ENCODE measurements at regions not wholly inside any gene's neighbourhood (a gene's known extent, or its start where the extent isn't known, plus 50 kb on each side); places are given as distances from the start of the nearest gene placed in this dataset.

DNA sequence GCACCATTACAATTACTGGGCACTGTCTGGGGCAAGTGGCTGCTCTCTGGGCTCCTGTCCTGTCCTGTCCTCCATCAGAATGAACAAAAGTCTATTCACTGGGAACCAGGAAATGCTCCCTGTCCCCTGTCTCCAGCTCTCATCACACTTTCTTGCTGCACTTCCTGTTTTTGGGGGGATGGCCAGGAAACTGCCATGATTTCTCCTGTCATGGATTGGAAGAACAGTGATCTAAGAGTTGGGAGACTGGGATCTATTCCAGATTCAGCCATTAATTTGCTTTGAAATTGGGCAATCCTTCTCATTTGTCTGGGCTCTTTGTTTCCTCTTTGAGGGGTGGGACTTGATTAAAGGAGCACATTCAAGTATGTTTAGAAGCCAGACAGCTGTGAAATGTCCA is 61.4 kb upstream of the KIRREL3 start:
- Mint-ChIP-seq H3K9me3 (ENCODE audit: unreplicated experiment) (no peaks in the 10 kb centered on the region), H3K27me3 (ENCODE audit: unreplicated experiment) (no peaks in the 10 kb centered on the region), H3K4me3 (ENCODE audit: unreplicated experiment) (no peak overlapping the region), H3K36me3 (ENCODE audit: low read depth, unreplicated experiment) (no peaks in the 10 kb centered on the region), H3K27ac (ENCODE audit: unreplicated experiment) (no peak overlapping the region), H3K4me1 (ENCODE audit: unreplicated experiment) (peaks cover 15% of the 10 kb centered on the region)
- peak; percentile 10 for DNase-seq (ENCODE audit: low spot score)
- TF ChIP-seq, protein P1, sequence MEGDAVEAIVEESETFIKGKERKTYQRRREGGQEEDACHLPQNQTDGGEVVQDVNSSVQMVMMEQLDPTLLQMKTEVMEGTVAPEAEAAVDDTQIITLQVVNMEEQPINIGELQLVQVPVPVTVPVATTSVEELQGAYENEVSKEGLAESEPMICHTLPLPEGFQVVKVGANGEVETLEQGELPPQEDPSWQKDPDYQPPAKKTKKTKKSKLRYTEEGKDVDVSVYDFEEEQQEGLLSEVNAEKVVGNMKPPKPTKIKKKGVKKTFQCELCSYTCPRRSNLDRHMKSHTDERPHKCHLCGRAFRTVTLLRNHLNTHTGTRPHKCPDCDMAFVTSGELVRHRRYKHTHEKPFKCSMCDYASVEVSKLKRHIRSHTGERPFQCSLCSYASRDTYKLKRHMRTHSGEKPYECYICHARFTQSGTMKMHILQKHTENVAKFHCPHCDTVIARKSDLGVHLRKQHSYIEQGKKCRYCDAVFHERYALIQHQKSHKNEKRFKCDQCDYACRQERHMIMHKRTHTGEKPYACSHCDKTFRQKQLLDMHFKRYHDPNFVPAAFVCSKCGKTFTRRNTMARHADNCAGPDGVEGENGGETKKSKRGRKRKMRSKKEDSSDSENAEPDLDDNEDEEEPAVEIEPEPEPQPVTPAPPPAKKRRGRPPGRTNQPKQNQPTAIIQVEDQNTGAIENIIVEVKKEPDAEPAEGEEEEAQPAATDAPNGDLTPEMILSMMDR (IDR thresholded peaks at IDR 0.05; ENCODE audit: unreplicated experiment), result no peak

DNA sequence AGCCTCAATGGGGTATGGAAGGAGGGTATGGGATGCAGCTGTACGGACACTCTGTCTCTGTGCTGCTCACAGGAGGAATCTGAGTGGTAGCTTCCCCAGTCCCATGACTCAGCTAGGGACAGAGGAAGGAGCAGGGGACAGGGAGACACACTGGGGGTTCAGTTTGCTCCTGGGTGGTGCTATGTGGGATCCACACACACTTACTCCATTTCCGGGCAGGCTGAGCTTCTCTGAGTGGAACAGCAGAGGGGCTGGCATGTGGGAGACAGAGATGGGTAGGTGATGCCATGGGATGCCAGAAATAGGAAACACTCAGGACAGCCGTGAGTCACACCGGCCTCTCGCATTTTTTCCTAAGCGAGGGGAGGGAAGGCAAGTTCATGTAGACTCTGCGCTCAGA is 59.2 kb upstream of the KIRREL3 start:
- Mint-ChIP-seq H3K4me1 (ENCODE audit: unreplicated experiment) (peaks cover 15% of the 10 kb centered on the region), H3K36me3 (ENCODE audit: low read depth, unreplicated experiment) (no peaks in the 10 kb centered on the region), H3K4me3 (ENCODE audit: unreplicated experiment) (no peak overlapping the region), H3K9me3 (ENCODE audit: unreplicated experiment) (no peaks in the 10 kb centered on the region), H3K27ac (ENCODE audit: unreplicated experiment) (no peak overlapping the region), H3K27me3 (ENCODE audit: unreplicated experiment) (no peaks in the 10 kb centered on the region)
- DNase-seq (ENCODE audit: low spot score), result no peak
- TF ChIP-seq, protein P1 (IDR thresholded peaks at IDR 0.05; ENCODE audit: unreplicated experiment), result no peak

DNA sequence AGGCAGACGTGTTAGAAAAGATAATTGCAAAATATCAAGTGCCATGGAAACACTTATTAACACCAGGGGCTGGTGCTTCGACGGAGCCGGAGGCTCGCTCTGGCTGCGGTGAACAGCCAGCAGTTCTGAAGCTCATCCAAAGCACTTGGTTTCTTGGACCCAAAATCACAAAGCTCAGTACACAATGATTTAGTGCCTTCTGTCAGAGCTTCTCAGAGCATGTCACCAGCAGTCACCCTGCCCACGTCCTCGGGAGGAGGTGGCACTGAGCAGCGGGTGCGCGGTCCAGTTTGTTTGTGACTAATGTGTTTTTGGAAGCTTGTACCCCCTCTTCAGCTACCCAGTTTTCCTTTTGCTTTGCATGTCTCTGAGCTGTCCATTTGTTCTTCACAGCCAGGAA is 58.7 kb upstream of the KIRREL3 start:
- no peak overlapping the region for H3K27ac Mint-ChIP-seq (ENCODE audit: unreplicated experiment)
- H3K4me3 Mint-ChIP-seq (ENCODE audit: unreplicated experiment), result no peak overlapping the region
- peaks cover 15% of the 10 kb centered on the region for H3K4me1 Mint-ChIP-seq (ENCODE audit: unreplicated experiment)
- TF ChIP-seq, protein P1 (IDR thresholded peaks at IDR 0.05; ENCODE audit: unreplicated experiment), result no peak
- no peaks in the 10 kb centered on the region for H3K36me3 Mint-ChIP-seq (ENCODE audit: low read depth, unreplicated experiment)
- H3K9me3 Mint-ChIP-seq (ENCODE audit: unreplicated experiment), result no peaks in the 10 kb centered on the region
- no peaks in the 10 kb centered on the region for H3K27me3 Mint-ChIP-seq (ENCODE audit: unreplicated experiment)
- no peak for DNase-seq (ENCODE audit: low spot score)

DNA sequence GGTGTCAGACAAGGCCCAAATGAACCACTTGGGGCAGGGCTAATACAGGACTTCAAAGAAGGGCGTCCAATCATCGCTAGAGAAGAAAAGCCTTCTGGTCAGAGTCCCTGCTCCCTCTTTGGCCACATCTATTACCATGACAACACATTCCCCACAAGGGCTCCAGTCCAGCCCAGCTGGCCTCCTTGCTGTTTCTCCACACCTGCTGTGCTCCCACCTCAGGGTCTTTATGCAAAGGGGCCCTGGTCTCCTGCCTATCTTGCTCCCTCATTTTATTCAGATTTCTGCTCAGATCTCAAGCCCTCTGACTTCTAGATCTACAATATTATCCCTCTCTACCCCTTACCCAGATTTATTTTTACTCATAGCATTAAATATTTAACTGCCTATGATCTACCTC is 58.0 kb upstream of the KIRREL3 start:
- H3K9me3 Mint-ChIP-seq (ENCODE audit: unreplicated experiment), result no peaks in the 10 kb centered on the region
- TF ChIP-seq, protein P1 (IDR thresholded peaks at IDR 0.05; ENCODE audit: unreplicated experiment), result no peak
- H3K4me3 Mint-ChIP-seq (ENCODE audit: unreplicated experiment), result no peak overlapping the region
- H3K36me3 Mint-ChIP-seq (ENCODE audit: low read depth, unreplicated experiment), result no peaks in the 10 kb centered on the region
- no peak for DNase-seq (ENCODE audit: low spot score)
- H3K4me1 Mint-ChIP-seq (ENCODE audit: unreplicated experiment), result peaks cover 15% of the 10 kb centered on the region
- H3K27ac Mint-ChIP-seq (ENCODE audit: unreplicated experiment), result no peak overlapping the region
- no peaks in the 10 kb centered on the region for H3K27me3 Mint-ChIP-seq (ENCODE audit: unreplicated experiment)

DNA sequence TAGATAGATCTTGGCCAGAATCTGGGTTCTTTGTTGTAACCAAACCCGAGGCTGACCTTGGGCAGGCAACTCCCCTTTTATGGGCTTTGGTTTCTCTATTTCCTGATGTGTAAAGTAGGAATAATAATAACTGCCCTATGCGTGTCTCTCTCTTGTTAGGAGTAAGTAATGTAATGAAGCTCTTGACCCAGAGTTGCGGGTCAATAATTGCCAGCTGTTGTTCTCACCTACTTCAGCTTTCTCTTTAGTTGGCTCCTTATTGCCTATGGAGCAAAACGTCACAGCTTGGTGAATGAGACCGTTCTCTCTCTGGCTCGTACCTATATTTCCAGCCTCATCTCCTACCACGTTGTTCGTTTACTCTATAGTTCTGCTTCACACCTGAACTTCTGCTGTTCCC is 56.6 kb upstream of the KIRREL3 start:
- Mint-ChIP-seq H3K27me3 (ENCODE audit: unreplicated experiment) (no peaks in the 10 kb centered on the region), H3K27ac (ENCODE audit: unreplicated experiment) (no peak overlapping the region), H3K9me3 (ENCODE audit: unreplicated experiment) (no peaks in the 10 kb centered on the region), H3K4me3 (ENCODE audit: unreplicated experiment) (no peak overlapping the region), H3K4me1 (ENCODE audit: unreplicated experiment) (peaks cover 14% of the 10 kb centered on the region), H3K36me3 (ENCODE audit: low read depth, unreplicated experiment) (no peaks in the 10 kb centered on the region)
- TF ChIP-seq, protein P1 (IDR thresholded peaks at IDR 0.05; ENCODE audit: unreplicated experiment), result no peak
- DNase-seq (ENCODE audit: low spot score), result no peak
